HG02943 (cell line): ENCODE measurements at regions not wholly inside any gene's neighbourhood (a gene's known extent, or its start where the extent isn't known, plus 50 kb on each side); places are given as distances from the start of the nearest gene placed in this dataset.

Experiments
- ATAC-seq: cut with Tn5 transposase; IDR thresholded peaks from one replicate; pipeline ENCODE4 v1.9.1; 2021; ENCODE audit warnings: mild to moderate bottlenecking, low read depth, moderate library complexity; ENCODE audit not compliant: unreplicated experiment

- no peak for ATAC-seq
Measured at GRCh38 chr5:15447209-15447608, 52.8 kb upstream of the FBXL7 start.

DNA sequence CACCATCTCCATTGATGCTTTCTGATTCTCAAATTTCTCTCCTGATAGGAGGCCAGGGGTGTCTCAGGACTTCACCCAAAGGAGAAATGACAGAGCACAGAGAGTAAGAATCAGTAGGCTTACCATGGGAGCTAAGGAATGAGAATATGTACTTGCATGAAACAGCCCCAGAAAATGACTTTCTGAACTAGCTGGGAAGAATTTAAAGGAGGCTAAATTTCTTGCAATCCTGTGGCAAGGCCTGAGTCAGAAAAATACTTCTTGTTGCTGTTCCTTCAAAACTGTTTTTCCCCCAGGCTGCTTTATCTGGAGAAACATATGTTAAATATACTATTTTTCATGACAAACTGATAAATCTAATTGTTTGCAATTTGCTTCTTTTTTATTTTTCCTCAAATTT is 53.4 kb upstream of the FBXL7 start:
- no peak for ATAC-seq

DNA sequence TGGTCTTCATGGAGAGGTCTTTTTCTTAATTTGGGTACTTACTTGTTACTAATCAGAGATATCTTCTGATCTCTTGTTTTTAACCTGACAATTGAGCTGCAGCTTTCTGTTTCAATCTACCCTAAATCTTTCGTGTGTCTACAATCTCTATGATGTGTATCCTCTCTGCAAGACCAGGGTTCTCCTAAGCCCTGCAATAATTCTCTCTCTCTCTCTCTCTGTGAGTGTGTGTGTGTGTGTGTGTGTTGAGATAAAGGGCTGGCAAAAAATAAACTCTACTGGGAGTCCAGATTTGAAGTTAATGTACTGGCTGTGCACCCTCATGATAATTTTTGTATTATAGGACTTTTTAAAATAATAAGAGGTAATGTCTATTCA is 57.8 kb upstream of the FBXL7 start:
- no peak for ATAC-seq

- no peak for ATAC-seq
Measured at GRCh38 chr5:15441433-15442192, 58.4 kb upstream of the FBXL7 start.

- ATAC-seq: no peak
Measured at GRCh38 chr5:15440434-15440833, 59.5 kb upstream of the FBXL7 start.

DNA sequence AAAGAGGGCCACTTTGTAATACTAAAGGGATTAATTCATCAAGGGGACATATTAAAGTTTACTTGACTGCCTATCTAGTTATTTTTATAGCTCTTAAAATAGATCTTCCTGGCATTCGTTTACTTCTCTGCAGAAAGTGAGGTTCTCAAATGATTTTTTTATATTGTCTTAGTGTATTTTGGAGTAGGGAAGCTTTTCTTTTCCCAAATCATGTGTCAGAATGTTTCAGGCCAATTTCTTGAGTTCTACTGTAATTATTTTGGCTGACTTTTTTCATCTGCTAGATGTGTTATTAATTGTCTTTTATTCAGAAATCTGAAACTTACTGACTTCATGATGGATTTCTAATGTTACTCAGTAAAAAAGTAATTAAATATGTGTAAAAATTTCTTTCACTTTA is 60.2 kb upstream of the FBXL7 start:
- no peak for ATAC-seq

DNA sequence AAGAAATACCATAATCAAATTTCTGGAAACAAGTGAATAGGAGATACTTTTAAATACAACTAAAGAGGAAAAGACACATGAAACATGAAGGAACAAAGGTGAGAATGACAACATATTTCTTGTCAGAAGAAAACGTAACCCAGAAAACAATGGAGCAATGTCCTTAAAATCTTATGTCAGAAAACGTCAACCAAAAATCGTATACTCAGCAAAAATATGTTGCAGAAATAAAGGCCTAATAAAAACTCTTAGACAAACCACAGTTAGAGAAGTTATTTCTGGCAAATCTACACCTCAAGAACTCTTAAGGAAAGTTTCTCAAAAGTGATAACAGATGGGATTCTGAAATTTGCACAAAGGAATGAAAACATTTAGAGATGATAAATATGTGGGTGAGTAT is 66.3 kb upstream of the FBXL7 start:
- no peak for ATAC-seq

- ATAC-seq: no peak
Measured at GRCh38 chr5:15431923-15432322, 68.1 kb upstream of the FBXL7 start.

- no peak for ATAC-seq
Measured at GRCh38 chr5:15425766-15426165, 74.2 kb upstream of the FBXL7 start.

DNA sequence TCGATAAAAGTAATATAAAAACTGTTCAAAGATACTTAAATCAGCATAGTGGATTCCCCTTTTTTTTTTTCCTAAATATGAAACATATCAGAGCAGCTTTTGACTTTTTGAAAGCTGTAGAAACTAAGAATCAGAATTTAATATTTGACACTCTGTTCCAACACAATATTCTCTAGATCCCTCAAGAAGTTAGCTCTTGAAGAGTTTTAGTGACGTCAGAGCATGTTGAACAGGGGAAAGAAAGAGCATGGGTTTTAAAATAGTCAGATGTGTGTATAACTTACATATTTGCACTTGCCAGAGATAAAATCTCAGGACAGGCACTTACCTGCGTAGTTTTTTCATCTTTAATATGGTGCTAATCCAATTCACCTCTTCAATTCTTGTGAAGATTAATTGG is 75.2 kb upstream of the FBXL7 start:
- no peak for ATAC-seq

- ATAC-seq: no peak
Measured at GRCh38 chr5:15421921-15422412, 78.0 kb upstream of the FBXL7 start.

DNA sequence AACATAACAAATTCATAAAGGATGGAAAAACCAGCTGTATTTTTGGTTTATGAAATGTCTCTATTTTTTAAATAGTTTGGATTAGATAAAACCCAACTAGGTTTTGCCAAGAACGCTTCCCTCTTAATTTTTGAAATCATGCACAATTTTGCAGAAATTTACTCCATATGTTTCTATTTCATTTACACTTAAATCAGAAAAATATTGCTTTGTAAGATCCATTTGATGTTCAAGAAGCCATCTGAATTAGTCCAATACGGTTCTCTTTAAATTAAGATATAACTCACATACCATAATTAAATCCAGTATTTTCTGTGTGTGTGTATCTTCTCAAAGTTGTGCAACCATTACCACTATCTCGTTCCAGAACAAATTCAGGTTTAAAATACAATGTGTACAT is 78.6 kb upstream of the FBXL7 start:
- ATAC-seq: no peak

GRCh38 chr5:15420201-15420600 is 79.8 kb upstream of the FBXL7 start:
- no peak for ATAC-seq

DNA sequence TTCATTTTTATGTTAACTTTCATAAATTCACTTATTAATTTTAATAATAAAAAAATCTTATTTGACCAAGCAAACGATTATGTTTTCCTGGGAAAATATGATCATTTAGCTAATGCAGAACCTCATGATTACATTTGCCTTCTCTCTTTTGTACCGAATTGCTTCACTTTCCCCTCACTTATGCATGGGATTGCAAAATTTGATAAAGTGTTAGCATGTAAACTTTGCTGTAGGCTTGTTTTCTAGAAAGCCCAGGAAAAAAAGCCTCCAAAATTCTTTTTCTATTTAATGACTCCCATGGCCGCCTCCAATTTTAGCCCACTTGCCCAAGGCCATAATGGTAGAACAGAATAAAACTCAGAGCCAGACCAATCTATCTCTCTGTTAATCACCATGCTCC is 82.8 kb upstream of the FBXL7 start:
- ATAC-seq: no peak

GRCh38 chr5:15406478-15406877 is 93.5 kb upstream of the FBXL7 start:
- no peak for ATAC-seq

DNA sequence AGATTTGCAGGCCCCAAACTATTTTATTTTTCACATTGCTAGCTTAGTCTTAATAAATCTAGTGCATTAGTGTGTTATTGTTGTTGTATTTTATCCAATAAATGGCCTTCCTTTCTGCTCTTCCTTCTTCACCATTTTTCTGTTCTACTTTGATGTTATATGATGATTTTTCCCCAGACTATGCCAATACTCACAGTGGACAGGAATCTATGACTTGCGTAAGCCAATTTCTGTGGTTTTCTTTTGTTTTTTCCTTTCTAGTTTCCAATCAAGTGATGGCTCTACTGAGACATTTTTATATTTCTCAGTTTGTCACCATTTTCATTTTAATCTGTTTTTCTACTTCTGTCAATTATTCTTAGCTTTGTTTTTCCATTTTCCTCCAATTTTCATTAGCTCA is 106.8 kb upstream of the FBXL7 start:
- no peak for ATAC-seq

DNA sequence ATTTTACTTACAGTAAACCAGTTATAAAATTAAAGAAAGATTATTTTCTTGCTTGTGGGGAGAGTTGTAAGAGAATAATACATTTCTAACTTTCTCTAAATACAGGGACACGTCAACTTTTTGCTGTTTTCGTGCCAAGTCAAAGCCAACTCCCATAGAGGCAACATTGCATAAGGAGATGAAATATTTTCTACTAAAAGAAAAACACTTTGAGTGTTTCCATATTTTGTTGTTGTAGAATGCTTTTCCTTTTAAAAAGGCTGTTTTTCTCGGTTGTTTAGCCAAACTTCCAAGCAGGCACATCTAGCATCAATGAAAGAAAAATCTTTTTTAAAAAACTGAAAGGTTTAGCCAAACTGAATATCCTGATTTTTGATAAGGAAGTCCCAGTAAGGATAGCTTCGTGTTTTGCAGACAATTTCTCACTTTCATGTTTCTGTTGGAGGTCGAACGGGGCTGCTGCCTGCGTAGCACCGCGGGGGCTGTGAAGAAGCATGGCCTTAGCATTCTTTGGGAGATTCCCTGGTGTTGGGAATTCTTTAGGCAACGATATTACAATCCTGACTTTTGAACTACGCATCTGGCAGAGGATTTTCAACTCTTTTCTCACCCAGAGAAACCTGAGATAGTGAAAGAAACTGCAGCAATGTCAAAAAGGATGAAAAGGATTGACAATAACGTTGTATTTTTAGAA is 108.1 kb upstream of the FBXL7 start:
- no peak for ATAC-seq

GRCh38 chr5:15388866-15389265 is 111.1 kb upstream of the FBXL7 start:
- ATAC-seq: no peak

DNA sequence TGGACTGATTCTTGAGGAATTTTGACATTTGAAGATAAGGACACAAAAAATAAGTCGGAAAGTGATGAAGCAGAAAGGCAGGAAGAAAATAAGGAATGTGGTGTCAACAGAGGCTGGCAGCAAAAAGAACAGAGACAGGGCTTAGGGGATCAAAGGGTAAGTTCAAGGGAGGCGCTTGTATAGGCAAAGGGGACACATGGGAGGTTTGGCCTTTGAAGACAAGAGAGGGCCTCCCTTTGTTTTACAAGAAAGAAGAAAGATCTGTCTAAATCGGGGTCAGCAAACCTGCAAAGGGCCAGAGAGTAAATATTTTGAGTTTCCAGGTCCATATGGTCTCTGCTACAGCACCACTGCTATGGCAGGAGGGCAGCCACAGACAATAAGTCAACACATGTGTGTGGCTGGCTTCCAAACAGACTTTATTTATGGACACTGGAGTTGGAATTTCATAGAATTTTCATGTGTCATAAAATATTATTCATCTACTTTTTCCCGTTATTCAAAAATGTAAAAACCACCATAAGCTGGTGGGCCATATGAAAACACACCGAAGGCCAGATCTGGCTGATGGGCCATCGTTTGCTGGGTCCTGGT is 112.0 kb upstream of the FBXL7 start:
- no peak for ATAC-seq

DNA sequence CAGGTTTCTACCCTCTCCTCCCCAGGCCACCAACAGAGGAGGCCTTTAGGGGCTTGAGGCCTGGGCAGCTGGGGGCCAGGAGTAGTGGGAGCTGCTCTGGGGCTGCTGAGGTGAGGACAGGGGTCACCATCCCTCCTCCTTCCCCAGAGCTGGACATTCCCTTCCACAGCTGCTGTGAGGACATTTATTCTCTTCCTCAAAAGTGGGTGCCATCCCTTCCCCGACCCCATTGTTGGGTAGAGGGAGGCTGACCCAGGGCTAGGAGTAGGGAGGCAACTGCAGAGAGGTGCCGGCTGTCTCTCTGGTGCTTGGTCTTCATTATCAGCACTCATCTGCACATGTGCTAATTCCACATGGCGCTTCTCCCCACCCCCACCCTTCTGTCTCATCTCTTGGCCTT is 113.9 kb upstream of the FBXL7 start:
- no peak for ATAC-seq

DNA sequence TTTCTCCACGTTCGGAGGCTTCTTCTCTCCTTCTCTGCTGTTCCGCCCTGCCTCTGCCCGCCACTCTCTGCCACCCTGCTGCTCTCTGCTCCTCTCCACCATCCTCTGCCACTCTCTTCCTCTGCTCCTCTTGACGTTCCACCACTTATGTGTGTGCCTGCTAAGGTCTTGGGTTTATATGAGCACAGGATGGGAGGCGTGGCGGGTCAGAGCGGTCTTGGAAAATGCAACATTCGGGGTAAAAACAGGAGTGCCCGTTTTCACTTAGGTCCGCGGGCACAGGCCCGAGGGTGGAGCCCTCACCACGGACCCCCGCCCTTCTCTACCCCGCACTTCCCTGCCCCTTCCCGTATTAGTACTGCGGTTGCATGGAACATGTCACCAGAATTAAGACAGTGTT is 114.4 kb upstream of the FBXL7 start:
- ATAC-seq: no peak

DNA sequence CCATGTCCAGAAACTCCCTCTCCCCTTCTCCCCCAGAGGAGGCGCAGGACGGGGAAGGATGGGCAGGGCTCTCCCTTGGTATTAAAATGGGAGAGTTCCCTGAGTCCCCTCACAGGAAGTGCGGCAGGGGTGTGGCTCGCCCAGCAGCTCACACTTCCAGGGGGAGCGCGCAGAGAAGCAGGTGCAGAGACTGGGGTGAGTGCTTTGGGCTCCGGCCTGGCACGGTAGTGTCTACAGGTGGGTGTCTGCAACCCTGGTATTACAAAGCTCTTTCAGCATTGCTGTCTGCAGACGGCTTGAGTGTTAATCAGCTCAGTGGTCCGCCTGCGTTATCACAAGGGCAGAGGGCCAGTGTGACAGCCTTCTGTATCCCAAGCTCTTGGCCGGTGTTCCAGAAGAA is 114.9 kb upstream of the FBXL7 start:
- no peak for ATAC-seq
